Testis (tissue), 2 donors: ENCODE measurements at regions not wholly inside any gene's neighbourhood (a gene's known extent, or its start where the extent isn't known, plus 50 kb on each side); places are given as distances from the start of the nearest gene placed in this dataset.

Source experiments
- DNase-seq: peaks from one replicate; pipeline ENCODE4 v3.0.0-alpha.2; 2019
- H3K27ac ChIP-seq, 2 donors: fragments of 200-600 bp; sonication (generic); one replicate each; pipeline ENCODE4 v1.5.1; 2019
- H3K27me3 ChIP-seq: fragments of 200-600 bp; sonication (generic); one replicate; pipeline ENCODE4 v1.5.1; 2019
- H3K36me3 ChIP-seq: fragments of 200-600 bp; sonication (generic); one replicate; pipeline ENCODE4 v1.5.1; 2017; ENCODE audit warnings: low read depth; ENCODE audit errors: missing control alignments
- H3K4me1 ChIP-seq: fragments of 200-600 bp; sonication (generic); one replicate; pipeline ENCODE4 v1.5.1; 2019
- H3K4me3 ChIP-seq, 2 donors: fragments of 200-600 bp; sonication (generic); one replicate each; pipeline ENCODE4 v1.5.1; 2017 to 2019
- H3K9me3 ChIP-seq: fragments of 200-600 bp; sonication (generic); one replicate; pipeline ENCODE4 v1.5.1; 2017
- POLR2A ChIP-seq: fragments of 450-650 bp; IDR thresholded peaks from one replicate; pipeline ENCODE4 v1.6.1; 2017; ENCODE audit warnings: antibody characterized with exemption, mild to moderate bottlenecking, moderate library complexity
- WGBS, 2 donors: methylation state at CpG; one replicate each; pipeline ENCODE4 v1.1.5; 2018; 5-methylcytosine and 5-hydroxymethylcytosine counted together
- intact Hi-C: fragments of 100-400 bp; cut with DNase I; formaldehyde crosslinking; loops from one replicate; pipeline ENCODE4 v1.15.1; 2023; ENCODE audit warnings: low total_unique reads
- TF ChIP-seq, protein P1 (sequence below), 3 experiments: fragments of 450-650 bp in 2 of 3; fragments of 200-600 bp in 1 of 3; sonication (generic) in 1 of 3; IDR thresholded peaks; one replicate each; pipeline ENCODE4 v1.5.1; 2016 to 2019; ENCODE audit warnings: antibody characterized with exemption in 3 of 3, mild to moderate bottlenecking in 2 of 3, moderate library complexity in 1 of 3

GRCh38 chr5:57828221-57828620 is 345.6 kb upstream of the ACTBL2 start:
- H3K27ac ChIP-seq, result no peak overlapping the region
- H3K36me3 ChIP-seq, result no peaks in the 10 kb centered on the region
- DNase-seq, result no peak
- 88% methylated on average over 1 of the region's 1 CpG for WGBS, 2 donors
- H3K9me3 ChIP-seq, result no peaks in the 10 kb centered on the region
- no peaks in the 10 kb centered on the region for H3K27me3 ChIP-seq
- intact Hi-C loops, result no loop called here
- no peaks in the 10 kb centered on the region for H3K4me1 ChIP-seq
- no peak overlapping the region for H3K4me3 ChIP-seq
- TF ChIP-seq, protein P1, sequence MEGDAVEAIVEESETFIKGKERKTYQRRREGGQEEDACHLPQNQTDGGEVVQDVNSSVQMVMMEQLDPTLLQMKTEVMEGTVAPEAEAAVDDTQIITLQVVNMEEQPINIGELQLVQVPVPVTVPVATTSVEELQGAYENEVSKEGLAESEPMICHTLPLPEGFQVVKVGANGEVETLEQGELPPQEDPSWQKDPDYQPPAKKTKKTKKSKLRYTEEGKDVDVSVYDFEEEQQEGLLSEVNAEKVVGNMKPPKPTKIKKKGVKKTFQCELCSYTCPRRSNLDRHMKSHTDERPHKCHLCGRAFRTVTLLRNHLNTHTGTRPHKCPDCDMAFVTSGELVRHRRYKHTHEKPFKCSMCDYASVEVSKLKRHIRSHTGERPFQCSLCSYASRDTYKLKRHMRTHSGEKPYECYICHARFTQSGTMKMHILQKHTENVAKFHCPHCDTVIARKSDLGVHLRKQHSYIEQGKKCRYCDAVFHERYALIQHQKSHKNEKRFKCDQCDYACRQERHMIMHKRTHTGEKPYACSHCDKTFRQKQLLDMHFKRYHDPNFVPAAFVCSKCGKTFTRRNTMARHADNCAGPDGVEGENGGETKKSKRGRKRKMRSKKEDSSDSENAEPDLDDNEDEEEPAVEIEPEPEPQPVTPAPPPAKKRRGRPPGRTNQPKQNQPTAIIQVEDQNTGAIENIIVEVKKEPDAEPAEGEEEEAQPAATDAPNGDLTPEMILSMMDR (IDR thresholded peaks at IDR 0.05), result no peak
- no peak for TF ChIP-seq POLR2A

GRCh38 chr5:57825031-57825686 is 342.5 kb upstream of the ACTBL2 start:
- no peaks in the 10 kb centered on the region for H3K4me1 ChIP-seq
- no peak overlapping the region for H3K4me3 ChIP-seq
- H3K27me3 ChIP-seq, result no peaks in the 10 kb centered on the region
- intact Hi-C loops, result no loop called here
- no peak for TF ChIP-seq POLR2A
- TF ChIP-seq, protein P1 (IDR thresholded peaks at IDR 0.05), result no peak
- H3K9me3 ChIP-seq, result no peaks in the 10 kb centered on the region
- H3K36me3 ChIP-seq, result no peaks in the 10 kb centered on the region
- no peak overlapping the region for H3K27ac ChIP-seq
- DNase-seq, result no peak
- 86 to 88% methylated on average over 3 of the region's 3 CpGs for WGBS, 2 donors

GRCh38 chr5:57824623-57825022 is 342.0 kb upstream of the ACTBL2 start:
- Histone ChIP-seq H3K27ac (no peak overlapping the region), H3K4me3 (no peak overlapping the region), H3K27me3 (no peaks in the 10 kb centered on the region), H3K4me1 (no peaks in the 10 kb centered on the region), H3K36me3 (no peaks in the 10 kb centered on the region), H3K9me3 (no peaks in the 10 kb centered on the region)
- 81 to 91% methylated on average over 2 of the region's 2 CpGs for WGBS, 2 donors
- TF ChIP-seq, protein P1 (IDR thresholded peaks at IDR 0.05), result no peak
- TF ChIP-seq POLR2A, result no peak
- DNase-seq, result no peak
- intact Hi-C loops, result no loop called here

DNA sequence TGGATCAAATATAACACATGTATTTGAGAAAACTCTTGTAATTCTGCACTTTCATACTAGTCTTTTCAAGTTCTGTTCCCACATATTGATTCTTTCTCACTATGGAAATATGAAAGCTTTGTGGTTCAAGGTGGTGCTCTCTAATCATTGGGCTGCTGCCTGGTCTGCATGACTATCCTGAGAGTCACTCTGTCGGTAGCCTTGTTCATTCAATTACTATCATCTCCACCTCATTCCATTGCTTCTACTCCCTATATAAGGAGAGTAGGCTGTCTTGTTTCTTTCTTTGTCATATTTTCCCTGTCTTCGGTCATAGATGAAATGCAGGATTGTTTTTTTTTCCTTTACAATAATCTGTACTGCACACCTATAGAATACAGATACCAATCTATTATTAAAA is 341.4 kb upstream of the ACTBL2 start:
- no peak for DNase-seq
- WGBS, 2 donors, result 89 to 98% methylated on average over 2 of the region's 2 CpGs
- Histone ChIP-seq H3K9me3 (no peaks in the 10 kb centered on the region), H3K4me1 (no peaks in the 10 kb centered on the region), H3K4me3 (no peak overlapping the region), H3K27me3 (no peaks in the 10 kb centered on the region), H3K27ac (no peak overlapping the region), H3K36me3 (no peaks in the 10 kb centered on the region)
- no peak for TF ChIP-seq POLR2A
- TF ChIP-seq, protein P1 (IDR thresholded peaks at IDR 0.05), result no peak
- intact Hi-C loops, result no loop called here

DNA sequence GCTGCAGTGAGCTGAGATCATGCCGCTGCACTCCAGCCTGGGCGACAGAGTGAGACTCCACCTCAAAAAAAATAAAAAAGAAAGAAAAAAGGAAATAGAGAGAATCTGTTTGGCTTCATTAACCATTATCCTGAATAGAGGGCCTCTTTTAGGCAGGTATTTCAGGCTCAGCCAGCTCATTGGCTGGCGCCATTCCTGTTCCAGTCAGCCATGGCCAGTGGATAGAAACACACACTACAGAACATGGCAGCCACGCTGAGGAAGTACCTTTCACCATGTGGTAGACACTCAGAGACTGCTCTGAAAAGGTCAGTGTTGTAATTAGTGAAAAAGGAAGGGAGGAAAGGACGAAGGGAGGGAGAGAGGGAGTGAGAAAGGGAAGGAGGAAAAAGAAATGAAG is 340.0 kb upstream of the ACTBL2 start:
- Histone ChIP-seq H3K4me1 (no peaks in the 10 kb centered on the region), H3K27ac (no peak overlapping the region), H3K9me3 (no peaks in the 10 kb centered on the region), H3K4me3 (no peak overlapping the region), H3K27me3 (no peaks in the 10 kb centered on the region), H3K36me3 (no peaks in the 10 kb centered on the region)
- TF ChIP-seq, protein P1 (IDR thresholded peaks at IDR 0.05), result no peak
- no peak for TF ChIP-seq POLR2A
- DNase-seq, result no peak
- 80 to 89% methylated on average over 5 of the region's 5 CpGs for WGBS, 2 donors
- intact Hi-C loops, result no loop called here
